B cell (primary cell): ENCODE measurements at regions not wholly inside any gene's neighbourhood (a gene's known extent, or its start where the extent isn't known, plus 50 kb on each side); places are given as distances from the start of the nearest gene placed in this dataset.

ENCODE experiments used
- EZH2 ChIP-seq: IDR thresholded peaks from 2 replicates; pipeline ENCODE4 v1.6.1; 2012; ENCODE audit warnings: borderline replicate concordance, low read depth, mild to moderate bottlenecking, moderate library complexity, low read length; ENCODE audit not compliant: insufficient read depth, poor library complexity, severe bottlenecking
- TF ChIP-seq, protein P1 (sequence below): fragments of 200-600 bp; IDR thresholded peaks from one replicate; pipeline ENCODE4 v1.8.0; 2022; ENCODE audit warnings: antibody characterized with exemption, mild to moderate bottlenecking

DNA sequence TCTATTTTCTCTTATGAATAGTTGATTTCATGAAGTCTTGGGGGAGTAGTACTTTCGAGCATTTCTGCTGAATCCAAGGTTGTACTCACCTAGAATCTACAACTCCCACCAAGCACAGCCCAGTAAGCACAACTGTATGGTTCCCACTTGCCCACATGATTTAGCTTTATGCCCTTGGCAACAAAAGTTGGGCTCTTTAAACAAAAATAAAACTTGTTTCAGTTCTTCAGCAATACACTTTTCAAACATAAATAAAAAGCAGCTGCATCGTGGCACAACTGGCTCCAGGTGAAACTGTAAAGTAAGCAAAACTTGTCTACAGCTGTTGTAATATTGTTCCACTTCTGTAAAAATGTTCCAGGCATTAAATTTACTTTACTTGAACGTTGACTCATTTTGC lies 99.8 kb upstream of the FSIP2 start:
- TF ChIP-seq, protein P1, sequence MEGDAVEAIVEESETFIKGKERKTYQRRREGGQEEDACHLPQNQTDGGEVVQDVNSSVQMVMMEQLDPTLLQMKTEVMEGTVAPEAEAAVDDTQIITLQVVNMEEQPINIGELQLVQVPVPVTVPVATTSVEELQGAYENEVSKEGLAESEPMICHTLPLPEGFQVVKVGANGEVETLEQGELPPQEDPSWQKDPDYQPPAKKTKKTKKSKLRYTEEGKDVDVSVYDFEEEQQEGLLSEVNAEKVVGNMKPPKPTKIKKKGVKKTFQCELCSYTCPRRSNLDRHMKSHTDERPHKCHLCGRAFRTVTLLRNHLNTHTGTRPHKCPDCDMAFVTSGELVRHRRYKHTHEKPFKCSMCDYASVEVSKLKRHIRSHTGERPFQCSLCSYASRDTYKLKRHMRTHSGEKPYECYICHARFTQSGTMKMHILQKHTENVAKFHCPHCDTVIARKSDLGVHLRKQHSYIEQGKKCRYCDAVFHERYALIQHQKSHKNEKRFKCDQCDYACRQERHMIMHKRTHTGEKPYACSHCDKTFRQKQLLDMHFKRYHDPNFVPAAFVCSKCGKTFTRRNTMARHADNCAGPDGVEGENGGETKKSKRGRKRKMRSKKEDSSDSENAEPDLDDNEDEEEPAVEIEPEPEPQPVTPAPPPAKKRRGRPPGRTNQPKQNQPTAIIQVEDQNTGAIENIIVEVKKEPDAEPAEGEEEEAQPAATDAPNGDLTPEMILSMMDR, result no peak
- TF ChIP-seq EZH2, result no peak
